ENCODE measurements at regions not wholly inside any gene's neighbourhood (a gene's known extent, or its start where the extent isn't known, plus 50 kb on each side); places are given as distances from the start of the nearest gene placed in this dataset.

GRCh38 chr4:124873361-124874171 lies 161.0 kb upstream of the ANKRD50 start (continued):
- TF ChIP-seq REST (IDR thresholded peaks at IDR 0.05; ENCODE audit: low read depth), result no peak
- TF ChIP-seq ELF1 (IDR thresholded peaks at IDR 0.05; ENCODE audit: borderline replicate concordance, low read depth), result no peak
- TF ChIP-seq ZFX (IDR thresholded peaks at IDR 0.05), result no peak
- TF ChIP-seq ZNF274 (IDR thresholded peaks at IDR 0.05; ENCODE audit: low read depth, low read length), result no peak
- TF ChIP-seq CEBPB (IDR thresholded peaks at IDR 0.05; ENCODE audit: low read depth), result no peak

GRCh38 chr4:124872659-124873058 lies 160.1 kb upstream of the ANKRD50 start:
- CTCF ChIA-PET, result no interaction called here
- H3K36me3 ChIP-seq (ENCODE audit: control insufficient read depth in 1 of 2, insufficient read depth in 2 of 2, low read length in 2 of 2), result no peaks in the 10 kb centered on the region
- RAD21 ChIA-PET (ENCODE audit: low non-redundant PET in 1 of 2, low total read pairs in 2 of 2, uncharacterized antibody in 2 of 2, unreplicated experiment in 2 of 2), result no interaction called here
- H3K4me2 ChIP-seq (ENCODE audit: low read length), result no peak overlapping the region
- ATAC-seq (no peak), DNase-seq (ENCODE audit: low read depth, low spot score) (no peak)
- intact Hi-C loops (cut with micrococcal nuclease), result no loop called here
- H3K4me1 ChIP-seq (ENCODE audit: control insufficient read depth in 1 of 2, insufficient read depth in 2 of 2, low read length in 2 of 2), result no peaks in the 10 kb centered on the region
- no peaks in the 10 kb centered on the region for H3K27me3 ChIP-seq (ENCODE audit: insufficient read depth, low read length)
- no peaks in the 10 kb centered on the region for H4K20me1 ChIP-seq (ENCODE audit: insufficient read depth)
- no peak overlapping the region for H3K9ac ChIP-seq (ENCODE audit: low read length)
- no peaks in the 10 kb centered on the region for H3K9me3 ChIP-seq (ENCODE audit: control insufficient read depth in 1 of 2, insufficient read depth in 1 of 2, low read depth in 1 of 2, low read length in 2 of 2)
- H3K4me3 ChIP-seq (replicated peaks in 1 of 2; ENCODE audit: low read depth in 1 of 2, low read length in 2 of 2), result no peak overlapping the region
- POLR2A ChIA-PET, result no interaction called here
- no peak overlapping the region for H2AFZ ChIP-seq (ENCODE audit: low read depth, low read length, poor library complexity, severe bottlenecking)
- BruUV-seq (replicated peaks), result no TSS peak
- H3K9me2 ChIP-seq (ENCODE audit: insufficient read depth), result no peaks in the 10 kb centered on the region
- H3K79me2 ChIP-seq (ENCODE audit: insufficient read depth, low read length), result no peaks in the 10 kb centered on the region
- no peak overlapping the region for H3K27ac ChIP-seq (ENCODE audit: low read depth, low read length)
- TF ChIP-seq SP1 (IDR thresholded peaks at IDR 0.05; ENCODE audit: low read depth) (no peak), FOSL1 (IDR thresholded peaks at IDR 0.05; ENCODE audit: low read depth) (no peak), TCF7L2 (IDR thresholded peaks at IDR 0.05; ENCODE audit: borderline replicate concordance, extremely low read depth, insufficient read depth, insufficient read length) (no peak), POLR2AphosphoS5 (IDR thresholded peaks at IDR 0.05; ENCODE audit: low read depth, low read length) (no peak), EZH2 (IDR thresholded peaks at IDR 0.05) (no peak), ZNF274 (IDR thresholded peaks at IDR 0.05; ENCODE audit: low read depth, low read length) (no peak), RAD21 (IDR thresholded peaks at IDR 0.05; ENCODE audit: low read depth) (no peak), MAX (IDR thresholded peaks at IDR 0.05) (no peak), ZFX (IDR thresholded peaks at IDR 0.05) (no peak), CTCF (IDR thresholded peaks at IDR 0.05 in 2 of 3, conservative IDR thresholded peaks at IDR 0.05 in 1 of 3; ENCODE audit: borderline replicate concordance in 1 of 3, insufficient read depth in 1 of 3, low read depth in 2 of 3, low read length in 2 of 3) (no peak), SRF (IDR thresholded peaks at IDR 0.05; ENCODE audit: low read depth) (no peak), ATF3 (IDR thresholded peaks at IDR 0.05) (no peak), JUND (IDR thresholded peaks at IDR 0.05) (no peak), EZH2phosphoT487 (IDR thresholded peaks at IDR 0.05; ENCODE audit: borderline replicate concordance) (no peak), CEBPB (IDR thresholded peaks at IDR 0.05; ENCODE audit: low read depth) (no peak)

All from HCT116 (cell line).